HepG2 (cell line): ENCODE measurements at regions not wholly inside any gene's neighbourhood (a gene's known extent, or its start where the extent isn't known, plus 50 kb on each side); places are given as distances from the start of the nearest gene placed in this dataset.

ENCODE experiments used
- ATAC-seq: fragments of 200-7000 bp; cut with Tn5 transposase; 3 replicates; pipeline ENCODE4 v1.9.1; 2020; ENCODE audit warnings: mild to moderate bottlenecking, moderate library complexity
- BruUV-seq: library from RNA; stranded (reverse); fragments of 400-500 nt; replicated peaks from 2 replicates; lab custom pipeline; 2021; lab: Mats Ljungman, UMichigan
- CTCF ChIA-PET: fragments of 300-600 bp; formaldehyde crosslinking; extraction: SDS; loops from one replicate; lab custom pipeline; 2021; ENCODE audit warnings: low total read pairs, inconsistent platforms, low intra/inter-chr PET ratio; lab: Yijun Ruan, JAX
- POLR2A ChIA-PET: fragments of 350-600 bp; sonication (Branson Sonifier 250); formaldehyde crosslinking; loops from one replicate; lab custom pipeline; 2020; ENCODE audit warnings: antibody characterized with exemption, inconsistent platforms; lab: Yijun Ruan, JAX
- DNase-seq: peaks from one replicate; pipeline ENCODE4 v3.0.0-alpha.2; 2015; ENCODE audit warnings: low spot score
- FAIRE-seq: peaks from 3 replicates; lab custom pipeline; 2011; peaks lifted over from hg19 to GRCh38; lab: Jason Lieb, UNC
- H2AFZ ChIP-seq: one replicate; pipeline ENCODE4 v1.6.1; 2011; ENCODE audit warnings: low read length, inconsistent platforms
- H3K27ac ChIP-seq: fragments of 300-600 bp; 3 replicates; pipeline ENCODE4 v1.8.0; 2011; ENCODE audit warnings: mixed run types, mild to moderate bottlenecking, mixed read lengths, low read length, inconsistent platforms; ENCODE audit not compliant: insufficient read depth; ENCODE audit errors: extremely low read length
- H3K27me3 ChIP-seq, 2 experiments: fragments of 200-600 bp in 1 of 2; 2 replicates in 1 of 2; 3 replicates in 1 of 2; pipeline versions ENCODE4 v1.6.0 to v1.8.0; 2011; ENCODE audit warnings: low read length in 2 of 2, mild to moderate bottlenecking in 2 of 2, moderate library complexity in 2 of 2, inconsistent platforms in 1 of 2; ENCODE audit not compliant: insufficient read depth in 2 of 2, control insufficient read depth in 1 of 2
- H3K36me3 ChIP-seq, 2 experiments: fragments of 200-600 bp in 1 of 2; replicated peaks in 1 of 2; 2 replicates in 1 of 2; 3 replicates in 1 of 2; pipeline versions ENCODE4 v1.5.1 to v1.8.0; 2011; ENCODE audit warnings: low read length in 2 of 2, inconsistent platforms in 1 of 2; ENCODE audit not compliant: insufficient read depth in 2 of 2, control insufficient read depth in 1 of 2
- H3K4me1 ChIP-seq: 2 replicates; pipeline ENCODE4 v1.5.1; 2012; ENCODE audit warnings: low read length, inconsistent platforms; ENCODE audit not compliant: insufficient read depth
- H3K4me2 ChIP-seq: 2 replicates; pipeline ENCODE4 v1.6.0; 2011; ENCODE audit warnings: low read depth, low read length, inconsistent platforms
- H3K4me3 ChIP-seq, 3 experiments: fragments of 200-600 bp in 1 of 3; sonication (generic), shearing (Covaris generic) in 1 of 3; replicated peaks in 1 of 3; 2 replicates each; pipeline ENCODE4 v1.5.1; 2011 to 2016; ENCODE audit warnings: low read length in 3 of 3, inconsistent platforms in 2 of 3, low read depth in 2 of 3, mild to moderate bottlenecking in 2 of 3, control low read depth in 1 of 3, mixed read lengths in 1 of 3; ENCODE audit not compliant: insufficient read depth in 1 of 3
- H3K79me2 ChIP-seq: one replicate; pipeline ENCODE4 v1.6.1; 2011; ENCODE audit warnings: low read length, inconsistent platforms; ENCODE audit not compliant: insufficient read depth
- H3K9ac ChIP-seq: 2 replicates; pipeline ENCODE4 v1.6.0; 2011; ENCODE audit warnings: mild to moderate bottlenecking, low read depth, low read length, inconsistent platforms; ENCODE audit not compliant: insufficient read depth
- H3K9me3 ChIP-seq: 2 replicates; pipeline ENCODE4 v1.5.1; 2012; ENCODE audit warnings: mild to moderate bottlenecking, low read length
- H4K20me1 ChIP-seq: 2 replicates; pipeline ENCODE4 v1.6.0; 2011; ENCODE audit warnings: inconsistent platforms, mild to moderate bottlenecking, low read length, moderate library complexity; ENCODE audit not compliant: insufficient read depth
- CCDC6 ChIP-seq: sonication (generic); formaldehyde crosslinking; IDR thresholded peaks from 2 replicates; pipeline ENCODE4 v1.8.1; 2022; ENCODE audit warnings: mild to moderate bottlenecking, missing genetic modification reagents, moderate library complexity
- CEBPG ChIP-seq: IDR thresholded peaks from 2 replicates; pipeline ENCODE4 v1.6.1; 2016
- CHCHD3 ChIP-seq: sonication (generic); formaldehyde crosslinking; IDR thresholded peaks from 2 replicates; pipeline ENCODE4 v1.8.0; 2022; ENCODE audit warnings: mild to moderate bottlenecking, missing genetic modification reagents, moderate library complexity
- CREM ChIP-seq, 2 experiments: sonication (generic) in 1 of 2; formaldehyde crosslinking in 1 of 2; IDR thresholded peaks; 2 replicates each; pipeline versions ENCODE4 v1.4.0 to v1.6.1; 2016 to 2020; ENCODE audit warnings: antibody characterized with exemption in 1 of 2, mild to moderate bottlenecking in 1 of 2, missing genetic modification reagents in 1 of 2
- MAFK ChIP-seq, 2 experiments: IDR thresholded peaks in 1 of 2; conservative IDR thresholded peaks in 1 of 2; 2 replicates each; pipeline ENCODE4 v1.6.1; 2011; ENCODE audit warnings: improper control_type of control experiment in 2 of 2, low read length in 2 of 2
- MXD4 ChIP-seq: IDR thresholded peaks from 2 replicates; pipeline ENCODE4 v1.6.1; 2016; ENCODE audit warnings: mild to moderate bottlenecking, missing biosample characterization, missing genetic modification reagents
- NFYB ChIP-seq: sonication (generic); formaldehyde crosslinking; IDR thresholded peaks from 2 replicates; pipeline ENCODE4 v1.4.0; 2020; ENCODE audit warnings: missing genetic modification reagents
- NKX3-1 ChIP-seq: sonication (generic); formaldehyde crosslinking; IDR thresholded peaks from 2 replicates; pipeline ENCODE4 v1.5.0; 2020; ENCODE audit warnings: missing genetic modification reagents
- SP1 ChIP-seq, 2 experiments: fragments of 450-650 bp in 1 of 2; sonication (generic) in 1 of 2; formaldehyde crosslinking in 1 of 2; IDR thresholded peaks; 2 replicates each; pipeline versions ENCODE4 v1.4.0 to v1.6.1; 2016 to 2020; ENCODE audit warnings: missing genetic modification reagents in 1 of 2
- STAT5B ChIP-seq: sonication (generic); formaldehyde crosslinking; IDR thresholded peaks from 2 replicates; pipeline ENCODE4 v1.4.0; 2020; ENCODE audit warnings: missing genetic modification reagents
- TEAD2 ChIP-seq: sonication (generic); formaldehyde crosslinking; IDR thresholded peaks from 2 replicates; pipeline ENCODE4 v1.9.0; 2021; ENCODE audit warnings: missing genetic modification reagents
- ZKSCAN8 ChIP-seq: IDR thresholded peaks from 2 replicates; pipeline ENCODE4 v1.6.1; 2016; ENCODE audit warnings: borderline replicate concordance, missing genetic modification reagents, missing compliant biosample characterization
- ZNF205 ChIP-seq: IDR thresholded peaks from 2 replicates; pipeline ENCODE4 v1.6.1; 2018; ENCODE audit warnings: missing biosample characterization, missing genetic modification reagents
- ZNF547 ChIP-seq: sonication (generic); formaldehyde crosslinking; IDR thresholded peaks from 2 replicates; pipeline ENCODE4 v1.5.1; 2020; ENCODE audit warnings: mild to moderate bottlenecking, missing genetic modification reagents
- ZNF713 ChIP-seq: sonication (generic); formaldehyde crosslinking; IDR thresholded peaks from 2 replicates; pipeline ENCODE4 v1.4.0; 2020; ENCODE audit warnings: mild to moderate bottlenecking, missing genetic modification reagents
- WGBS: methylation state at CpG from one replicate; pipeline ENCODE4 v1.1.6; 2017; ENCODE audit warnings: low lambda C conversion rate; 5-methylcytosine and 5-hydroxymethylcytosine counted together
- in situ Hi-C: cut with HindIII; loops from 2 replicates; pipeline ENCODE4 v1.10.0; 2017; ENCODE audit warnings: low pct_unique_long_range_greater_than_20kb; ENCODE audit not compliant: extremely low pct_ligation_motif_present
- intact Hi-C: fragments of 100-400 bp; cut with micrococcal nuclease; formaldehyde crosslinking; loops from one replicate; pipeline ENCODE4 v1.10.0; 2022; ENCODE audit not compliant: unreplicated experiment
- TF ChIP-seq, protein P1 (sequence below): sonication (generic); formaldehyde crosslinking; IDR thresholded peaks from 2 replicates; pipeline ENCODE4 v1.8.1; 2022; ENCODE audit warnings: mild to moderate bottlenecking, missing genetic modification reagents
- TF ChIP-seq, protein P2 (sequence below): sonication (generic); formaldehyde crosslinking; conservative IDR thresholded peaks from 2 replicates; pipeline ENCODE4 v1.4.0; 2020; ENCODE audit warnings: mild to moderate bottlenecking, missing genetic modification reagents, moderate library complexity
- TF ChIP-seq, protein P3 (sequence below): sonication (generic); formaldehyde crosslinking; IDR thresholded peaks from 2 replicates; pipeline ENCODE4 v1.5.0; 2020; ENCODE audit warnings: missing genetic modification reagents
- TF ChIP-seq, protein P4 (sequence below): sonication (generic); formaldehyde crosslinking; IDR thresholded peaks from 2 replicates; pipeline ENCODE4 v1.4.0; 2020; ENCODE audit warnings: missing genetic modification reagents

- TF ChIP-seq SP1 (IDR thresholded peaks at IDR 0.05) (no peak), SP1 (CRISPR knock-in tag; IDR thresholded peaks at IDR 0.05) (no peak), MXD4 (no peak), CCDC6 (CRISPR knock-in tag) (no peak), CREM (IDR thresholded peaks at IDR 0.05) (no peak), CREM (CRISPR knock-in tag; IDR thresholded peaks at IDR 0.05) (no peak), CHCHD3 (CRISPR knock-in tag) (no peak), STAT5B (CRISPR knock-in tag) (no peak), ZNF547 (no peak), ZKSCAN8 (CRISPR knock-in tag) (no peak)
- TF ChIP-seq, protein P1, sequence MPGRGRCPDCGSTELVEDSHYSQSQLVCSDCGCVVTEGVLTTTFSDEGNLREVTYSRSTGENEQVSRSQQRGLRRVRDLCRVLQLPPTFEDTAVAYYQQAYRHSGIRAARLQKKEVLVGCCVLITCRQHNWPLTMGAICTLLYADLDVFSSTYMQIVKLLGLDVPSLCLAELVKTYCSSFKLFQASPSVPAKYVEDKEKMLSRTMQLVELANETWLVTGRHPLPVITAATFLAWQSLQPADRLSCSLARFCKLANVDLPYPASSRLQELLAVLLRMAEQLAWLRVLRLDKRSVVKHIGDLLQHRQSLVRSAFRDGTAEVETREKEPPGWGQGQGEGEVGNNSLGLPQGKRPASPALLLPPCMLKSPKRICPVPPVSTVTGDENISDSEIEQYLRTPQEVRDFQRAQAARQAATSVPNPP (CRISPR knock-in tag), result no peak
Observed at GRCh38 chr10:31752170-31752569, 176.5 kb downstream of the ARHGAP12 start (continued).

GRCh38 chr10:31751738-31752080 lies 176.9 kb downstream of the ARHGAP12 start:
- ChIA-PET CTCF (no interaction called here), POLR2A (no interaction called here)
- Histone ChIP-seq H3K36me3 (no peaks in the 10 kb centered on the region), H2AFZ (no peak overlapping the region), H3K9me3 (no peaks in the 10 kb centered on the region), H4K20me1 (no peaks in the 10 kb centered on the region), H3K4me1 (peaks cover 14% of the 10 kb centered on the region; the same call in 1 of the 2 replicates), H3K27me3 (peaks cover 6 to 43% of the 10 kb centered on the region in 2 experiments; a peak in 4 of 5 replicates), H3K4me3 (no peak overlapping the region), H3K4me2 (no peak overlapping the region), H3K79me2 (no peaks in the 10 kb centered on the region), H3K27ac (no peak overlapping the region), H3K9ac (no peak overlapping the region)
- no TSS peak for BruUV-seq
- in situ Hi-C loops (loop anchor here (25.0 kb wide), 1 partner anchor 964 kb away; no protein-coding TSS in a partner anchor), intact Hi-C loops (no loop called here)
- ATAC-seq, result no peak
- no peak for FAIRE-seq
- 53% methylated on average over 8 of the region's 9 CpGs for WGBS
- DNase-seq, result no peak
- TF ChIP-seq ZNF205 (CRISPR knock-in tag) (no peak), NKX3-1 (no peak), TEAD2 (CRISPR knock-in tag) (no peak), ZNF713 (CRISPR knock-in tag) (no peak), CEBPG (CRISPR knock-in tag) (no peak), MAFK (conservative IDR thresholded peaks at IDR 0.05 in 1 of 2, IDR thresholded peaks at IDR 0.05 in 1 of 2; ENCODE audit: low read length in 2 of 2) (no peak), NFYB (CRISPR knock-in tag) (no peak)
- TF ChIP-seq, protein P2, sequence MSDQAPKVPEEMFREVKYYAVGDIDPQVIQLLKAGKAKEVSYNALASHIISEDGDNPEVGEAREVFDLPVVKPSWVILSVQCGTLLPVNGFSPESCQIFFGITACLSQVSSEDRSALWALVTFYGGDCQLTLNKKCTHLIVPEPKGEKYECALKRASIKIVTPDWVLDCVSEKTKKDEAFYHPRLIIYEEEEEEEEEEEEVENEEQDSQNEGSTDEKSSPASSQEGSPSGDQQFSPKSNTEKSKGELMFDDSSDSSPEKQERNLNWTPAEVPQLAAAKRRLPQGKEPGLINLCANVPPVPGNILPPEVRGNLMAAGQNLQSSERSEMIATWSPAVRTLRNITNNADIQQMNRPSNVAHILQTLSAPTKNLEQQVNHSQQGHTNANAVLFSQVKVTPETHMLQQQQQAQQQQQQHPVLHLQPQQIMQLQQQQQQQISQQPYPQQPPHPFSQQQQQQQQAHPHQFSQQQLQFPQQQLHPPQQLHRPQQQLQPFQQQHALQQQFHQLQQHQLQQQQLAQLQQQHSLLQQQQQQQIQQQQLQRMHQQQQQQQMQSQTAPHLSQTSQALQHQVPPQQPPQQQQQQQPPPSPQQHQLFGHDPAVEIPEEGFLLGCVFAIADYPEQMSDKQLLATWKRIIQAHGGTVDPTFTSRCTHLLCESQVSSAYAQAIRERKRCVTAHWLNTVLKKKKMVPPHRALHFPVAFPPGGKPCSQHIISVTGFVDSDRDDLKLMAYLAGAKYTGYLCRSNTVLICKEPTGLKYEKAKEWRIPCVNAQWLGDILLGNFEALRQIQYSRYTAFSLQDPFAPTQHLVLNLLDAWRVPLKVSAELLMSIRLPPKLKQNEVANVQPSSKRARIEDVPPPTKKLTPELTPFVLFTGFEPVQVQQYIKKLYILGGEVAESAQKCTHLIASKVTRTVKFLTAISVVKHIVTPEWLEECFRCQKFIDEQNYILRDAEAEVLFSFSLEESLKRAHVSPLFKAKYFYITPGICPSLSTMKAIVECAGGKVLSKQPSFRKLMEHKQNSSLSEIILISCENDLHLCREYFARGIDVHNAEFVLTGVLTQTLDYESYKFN (CRISPR knock-in tag), result no peak
- TF ChIP-seq, protein P3, sequence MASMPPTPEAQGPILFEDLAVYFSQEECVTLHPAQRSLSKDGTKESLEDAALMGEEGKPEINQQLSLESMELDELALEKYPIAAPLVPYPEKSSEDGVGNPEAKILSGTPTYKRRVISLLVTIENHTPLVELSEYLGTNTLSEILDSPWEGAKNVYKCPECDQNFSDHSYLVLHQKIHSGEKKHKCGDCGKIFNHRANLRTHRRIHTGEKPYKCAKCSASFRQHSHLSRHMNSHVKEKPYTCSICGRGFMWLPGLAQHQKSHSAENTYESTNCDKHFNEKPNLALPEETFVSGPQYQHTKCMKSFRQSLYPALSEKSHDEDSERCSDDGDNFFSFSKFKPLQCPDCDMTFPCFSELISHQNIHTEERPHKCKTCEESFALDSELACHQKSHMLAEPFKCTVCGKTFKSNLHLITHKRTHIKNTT (CRISPR knock-in tag), result no peak
- TF ChIP-seq, protein P4, sequence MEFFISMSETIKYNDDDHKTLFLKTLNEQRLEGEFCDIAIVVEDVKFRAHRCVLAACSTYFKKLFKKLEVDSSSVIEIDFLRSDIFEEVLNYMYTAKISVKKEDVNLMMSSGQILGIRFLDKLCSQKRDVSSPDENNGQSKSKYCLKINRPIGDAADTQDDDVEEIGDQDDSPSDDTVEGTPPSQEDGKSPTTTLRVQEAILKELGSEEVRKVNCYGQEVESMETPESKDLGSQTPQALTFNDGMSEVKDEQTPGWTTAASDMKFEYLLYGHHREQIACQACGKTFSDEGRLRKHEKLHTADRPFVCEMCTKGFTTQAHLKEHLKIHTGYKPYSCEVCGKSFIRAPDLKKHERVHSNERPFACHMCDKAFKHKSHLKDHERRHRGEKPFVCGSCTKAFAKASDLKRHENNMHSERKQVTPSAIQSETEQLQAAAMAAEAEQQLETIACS (CRISPR knock-in tag), result no peak
